Type B pancreatic cell (in vitro differentiated cells): ENCODE measurements at regions not wholly inside any gene's neighbourhood (a gene's known extent, or its start where the extent isn't known, plus 50 kb on each side); places are given as distances from the start of the nearest gene placed in this dataset.

Experiments
- DNase-seq: peaks from one replicate; pipeline ENCODE4 v3.0.0; 2021; ENCODE audit warnings: mixed read lengths; ENCODE audit not compliant: unreplicated experiment; ENCODE audit errors: extremely low spot score
- H3K27ac Mint-ChIP-seq: 2 replicates; pipeline ENCODE4 v1.8.0; 2021; ENCODE audit warnings: mild to moderate bottlenecking, mixed read lengths
- H3K27me3 Mint-ChIP-seq: 2 replicates; pipeline ENCODE4 v1.8.0; 2021; ENCODE audit warnings: mixed read lengths
- H3K36me3 Mint-ChIP-seq: 2 replicates; pipeline ENCODE4 v1.8.0; 2021; ENCODE audit warnings: mixed read lengths
- H3K4me1 Mint-ChIP-seq: one replicate; pipeline ENCODE4 v1.8.0; 2021; ENCODE audit warnings: mixed read lengths; ENCODE audit not compliant: unreplicated experiment
- H3K4me3 Mint-ChIP-seq: 2 replicates; pipeline ENCODE4 v1.8.0; 2021; ENCODE audit warnings: mild to moderate bottlenecking, mixed read lengths
- H3K9me3 Mint-ChIP-seq: 2 replicates; pipeline ENCODE4 v1.8.0; 2021; ENCODE audit warnings: mixed read lengths
- TF ChIP-seq, protein P1 (sequence below): fragments of 200-600 bp; sonication (generic); conservative IDR thresholded peaks from 2 replicates; pipeline ENCODE4 v1.5.0; 2021; ENCODE audit warnings: antibody characterized with exemption, mild to moderate bottlenecking

DNA sequence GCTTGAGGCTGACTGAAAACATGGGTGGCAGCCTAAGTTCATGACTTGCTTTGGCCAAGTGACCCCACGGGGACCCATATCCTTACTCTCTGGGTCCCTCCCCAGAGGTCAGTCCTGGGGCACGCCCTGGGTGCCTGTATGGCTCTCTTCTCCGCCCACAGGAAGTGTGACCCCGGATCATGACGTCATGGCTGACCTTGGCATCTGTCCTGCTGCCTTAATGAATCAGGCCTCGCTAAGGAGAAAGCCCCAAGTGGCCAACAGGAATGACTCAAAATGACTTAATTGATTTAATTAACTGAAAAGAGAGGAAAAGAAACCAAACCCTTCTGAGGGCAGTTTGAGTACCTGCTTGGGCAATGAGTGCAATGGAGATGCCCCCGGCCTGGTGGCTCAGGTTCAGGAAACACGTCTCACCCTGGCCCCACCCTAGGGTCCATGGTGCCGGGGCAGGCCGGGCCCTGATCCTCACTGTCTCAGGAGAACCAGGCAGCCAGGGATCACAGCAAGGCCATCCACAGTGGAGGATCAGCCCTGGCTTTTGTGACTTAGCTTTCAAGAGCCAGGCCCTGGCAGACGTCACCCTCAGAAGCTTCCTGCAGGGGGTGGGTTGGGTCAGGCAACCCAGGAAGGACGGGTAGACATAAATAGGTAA lies 112.0 kb downstream of the CYP26B1 start:
- H3K27ac Mint-ChIP-seq, result no peak overlapping the region
- no peak overlapping the region for H3K4me3 Mint-ChIP-seq
- H3K27me3 Mint-ChIP-seq, result peaks cover 5% of the 10 kb centered on the region

DNA sequence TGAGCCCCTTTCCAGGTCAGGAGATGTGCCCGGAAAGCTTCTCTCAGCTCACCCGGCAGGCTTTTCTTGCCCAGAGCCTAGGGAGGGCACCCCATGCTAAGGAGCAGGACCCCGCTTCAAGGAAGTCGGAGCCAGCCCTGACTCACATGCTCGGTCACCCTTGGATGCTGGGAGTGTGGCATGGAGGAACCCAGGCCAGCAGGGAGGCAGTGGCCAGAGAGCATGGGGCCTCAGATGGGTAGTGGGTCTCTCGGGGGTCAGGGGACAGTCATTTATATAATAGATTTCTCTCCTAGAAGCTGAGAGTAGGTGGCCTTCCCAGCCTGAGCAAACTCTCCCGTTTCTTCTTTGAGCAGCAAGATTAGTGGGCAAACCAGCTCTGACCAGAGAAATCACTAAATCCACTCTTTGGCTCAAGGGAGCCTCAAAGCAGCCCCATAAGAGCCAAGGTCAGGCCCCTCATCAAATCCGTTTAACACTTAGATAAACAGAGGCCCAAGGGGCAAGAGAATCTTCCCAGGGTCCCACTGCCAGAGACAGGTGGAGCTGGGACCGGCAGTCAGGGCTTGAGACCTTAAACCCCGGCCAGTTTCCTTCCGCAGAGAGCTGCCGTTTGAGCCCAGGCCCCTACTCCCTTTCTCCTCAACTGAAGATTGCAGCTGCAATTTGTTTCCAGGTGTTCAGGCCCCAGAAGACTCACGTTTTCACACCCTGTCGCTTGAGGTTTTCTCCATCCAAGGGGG lies 113.1 kb downstream of the CYP26B1 start:
- Mint-ChIP-seq H3K27ac (no peak overlapping the region), H3K36me3 (no peaks in the 10 kb centered on the region), H3K9me3 (no peaks in the 10 kb centered on the region), H3K27me3 (peaks cover 7% of the 10 kb centered on the region), H3K4me1 (no peaks in the 10 kb centered on the region), H3K4me3 (no peak overlapping the region)
- no peak for DNase-seq
- TF ChIP-seq, protein P1, sequence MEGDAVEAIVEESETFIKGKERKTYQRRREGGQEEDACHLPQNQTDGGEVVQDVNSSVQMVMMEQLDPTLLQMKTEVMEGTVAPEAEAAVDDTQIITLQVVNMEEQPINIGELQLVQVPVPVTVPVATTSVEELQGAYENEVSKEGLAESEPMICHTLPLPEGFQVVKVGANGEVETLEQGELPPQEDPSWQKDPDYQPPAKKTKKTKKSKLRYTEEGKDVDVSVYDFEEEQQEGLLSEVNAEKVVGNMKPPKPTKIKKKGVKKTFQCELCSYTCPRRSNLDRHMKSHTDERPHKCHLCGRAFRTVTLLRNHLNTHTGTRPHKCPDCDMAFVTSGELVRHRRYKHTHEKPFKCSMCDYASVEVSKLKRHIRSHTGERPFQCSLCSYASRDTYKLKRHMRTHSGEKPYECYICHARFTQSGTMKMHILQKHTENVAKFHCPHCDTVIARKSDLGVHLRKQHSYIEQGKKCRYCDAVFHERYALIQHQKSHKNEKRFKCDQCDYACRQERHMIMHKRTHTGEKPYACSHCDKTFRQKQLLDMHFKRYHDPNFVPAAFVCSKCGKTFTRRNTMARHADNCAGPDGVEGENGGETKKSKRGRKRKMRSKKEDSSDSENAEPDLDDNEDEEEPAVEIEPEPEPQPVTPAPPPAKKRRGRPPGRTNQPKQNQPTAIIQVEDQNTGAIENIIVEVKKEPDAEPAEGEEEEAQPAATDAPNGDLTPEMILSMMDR, result no peak

More for the DNA sequence above, 112.0 kb downstream of the CYP26B1 start:
- TF ChIP-seq, protein P1, result no peak
- H3K4me1 Mint-ChIP-seq, result no peaks in the 10 kb centered on the region
- H3K9me3 Mint-ChIP-seq, result no peaks in the 10 kb centered on the region
- no peaks in the 10 kb centered on the region for H3K36me3 Mint-ChIP-seq
- no peak for DNase-seq

DNA sequence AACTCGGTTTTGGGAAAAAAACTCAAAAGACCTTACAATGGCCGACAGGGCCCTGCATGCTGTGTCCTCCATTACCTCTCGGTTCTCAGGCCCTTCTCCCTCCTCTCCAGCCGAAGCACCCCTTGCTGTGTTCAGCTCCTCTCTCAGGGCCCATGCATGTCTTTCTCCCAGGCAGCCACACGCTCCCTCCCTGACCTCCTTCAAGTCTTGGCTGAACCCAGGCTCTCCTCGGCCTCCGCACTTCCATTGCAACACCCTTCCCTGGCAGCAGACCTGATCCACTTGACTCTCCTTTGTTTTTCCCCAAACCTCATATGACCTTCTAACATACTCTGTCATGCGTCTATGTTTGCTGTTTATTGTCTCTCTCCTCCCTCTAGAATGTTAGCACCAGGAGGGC lies 114.0 kb downstream of the CYP26B1 start:
- no peak for DNase-seq

DNA sequence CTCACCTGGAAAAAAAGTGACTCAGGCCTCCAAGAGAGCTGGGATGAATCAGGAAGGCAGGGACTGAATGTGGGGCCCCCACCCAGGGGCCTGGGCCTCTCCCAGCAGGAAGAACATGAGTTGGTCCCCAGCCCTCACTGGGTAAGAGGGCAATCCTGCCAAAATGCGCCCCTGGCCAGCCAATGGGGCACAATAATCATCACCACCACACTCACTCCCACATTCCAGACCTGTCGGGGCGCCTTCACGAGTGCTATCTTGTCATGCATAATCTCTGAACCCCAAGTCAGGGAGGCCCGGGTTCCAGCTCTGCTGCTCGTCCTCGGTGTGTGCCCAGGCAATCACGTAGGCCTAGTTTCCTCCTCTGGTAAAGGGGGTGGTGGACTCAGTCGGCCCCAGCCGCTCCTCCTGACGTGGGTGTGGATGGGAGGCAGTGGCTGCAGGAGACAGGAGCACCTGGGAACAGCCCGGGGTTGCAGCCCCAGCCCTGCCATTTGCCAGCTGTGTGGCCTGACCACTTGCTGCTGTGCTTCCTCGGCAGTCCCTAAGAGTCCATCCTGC lies 115.1 kb downstream of the CYP26B1 start:
- TF ChIP-seq, protein P1, result no peak
- no peak for DNase-seq

More for the DNA sequence above, 114.0 kb downstream of the CYP26B1 start:
- Mint-ChIP-seq H3K4me1 (no peaks in the 10 kb centered on the region), H3K27ac (no peak overlapping the region), H3K4me3 (no peak overlapping the region), H3K27me3 (peaks cover 7% of the 10 kb centered on the region), H3K9me3 (no peaks in the 10 kb centered on the region), H3K36me3 (no peaks in the 10 kb centered on the region)
- TF ChIP-seq, protein P1, result no peak

DNA sequence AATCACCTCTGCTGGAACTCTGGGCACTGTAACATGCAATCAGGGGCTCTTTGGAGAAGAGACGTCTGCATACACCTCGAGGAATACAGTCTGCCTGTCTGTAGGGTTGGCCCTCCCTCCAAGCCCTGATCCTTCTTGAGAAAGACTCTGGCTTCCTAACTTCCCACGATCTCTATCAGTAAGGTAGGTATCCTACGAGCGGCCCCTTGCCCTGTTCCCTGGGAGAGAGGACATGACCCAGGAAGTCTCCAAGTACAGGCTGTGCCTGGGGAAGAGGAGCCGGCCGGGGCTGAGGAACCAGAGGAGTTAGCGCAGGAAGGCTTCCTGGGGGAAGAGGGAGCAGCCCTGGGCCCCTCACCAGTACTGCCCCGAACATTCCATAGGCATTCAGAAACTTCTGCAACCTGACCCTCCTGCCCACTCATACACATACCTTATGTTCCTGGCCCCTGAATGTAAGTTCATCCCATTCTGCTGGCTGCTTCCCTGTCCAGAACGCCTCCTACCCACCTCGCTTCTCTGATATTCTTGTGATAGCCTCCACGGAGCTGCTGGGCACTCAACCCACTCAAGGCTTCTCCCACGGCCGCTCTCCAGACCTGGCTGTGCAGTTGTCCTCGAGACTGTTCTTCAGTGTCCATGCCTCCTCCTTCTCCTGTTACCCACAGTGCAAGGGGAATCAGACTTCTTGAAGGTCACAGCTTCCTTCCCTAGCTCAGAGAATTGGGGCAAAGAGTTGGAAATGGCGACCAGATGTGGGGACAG lies 116.1 kb downstream of the CYP26B1 start:
- Mint-ChIP-seq H3K36me3 (no peaks in the 10 kb centered on the region), H3K4me3 (no peak overlapping the region), H3K27me3 (peaks cover 7% of the 10 kb centered on the region), H3K9me3 (no peaks in the 10 kb centered on the region), H3K27ac (no peak overlapping the region), H3K4me1 (no peaks in the 10 kb centered on the region)
- no peak for DNase-seq
- TF ChIP-seq, protein P1, result no peak

More for the DNA sequence above, 115.1 kb downstream of the CYP26B1 start:
- Mint-ChIP-seq H3K27me3 (peaks cover 7% of the 10 kb centered on the region), H3K4me1 (no peaks in the 10 kb centered on the region), H3K4me3 (no peak overlapping the region), H3K27ac (no peak overlapping the region), H3K9me3 (no peaks in the 10 kb centered on the region), H3K36me3 (no peaks in the 10 kb centered on the region)
